ENCODE measurements at regions not wholly inside any gene's neighbourhood (a gene's known extent, or its start where the extent isn't known, plus 50 kb on each side); places are given as distances from the start of the nearest gene placed in this dataset.

DNA sequence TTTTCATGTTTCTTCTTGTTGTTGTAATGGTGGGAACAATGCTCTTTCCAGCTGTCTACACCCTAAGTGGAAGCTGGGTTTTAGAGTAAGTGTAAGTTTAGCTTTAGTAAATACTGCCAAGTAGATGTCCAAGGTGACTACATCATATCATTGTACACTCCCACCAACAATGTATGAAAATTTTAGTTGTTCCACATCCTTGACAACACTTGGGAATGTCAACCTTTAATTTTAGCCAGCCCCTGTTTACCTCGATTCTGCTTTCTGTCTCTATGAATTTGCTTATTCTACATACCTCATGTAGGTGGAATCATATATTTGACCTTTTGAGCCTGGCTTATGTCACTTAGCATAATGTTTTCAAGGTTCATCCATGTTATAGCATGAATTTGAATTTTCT, 93.0 kb downstream of the MTPAP start:
- Histone ChIP-seq H3K4me3 (ENCODE audit: low read length) (no peak overlapping the region), H3K27me3 (ENCODE audit: insufficient read depth, low read length) (peaks cover 5% of the 10 kb centered on the region), H3K9me3 (ENCODE audit: low read depth, low read length) (no peaks in the 10 kb centered on the region)

DNA sequence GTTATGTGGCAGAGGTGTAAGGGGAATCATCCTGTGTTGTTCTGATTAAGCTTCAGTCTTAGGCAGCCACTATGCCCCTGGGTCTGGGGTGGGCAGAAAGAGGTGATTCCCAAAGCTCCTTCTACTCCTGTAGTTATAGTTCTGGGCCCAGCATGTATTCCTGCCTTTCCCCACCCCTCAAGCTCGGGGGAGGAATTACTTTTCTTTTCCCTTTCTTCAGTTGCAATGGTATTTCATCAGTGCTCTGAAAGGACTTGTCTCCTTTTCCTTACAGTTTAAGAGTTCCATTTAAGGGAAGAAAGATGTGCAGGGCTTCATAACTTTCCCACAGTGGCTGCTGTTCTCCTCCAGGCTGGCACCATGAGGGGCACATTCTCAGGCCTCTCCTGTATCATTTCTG, 94.2 kb downstream of the MTPAP start:
- no peak overlapping the region for H3K4me3 ChIP-seq (ENCODE audit: low read length)
- no peaks in the 10 kb centered on the region for H3K9me3 ChIP-seq (ENCODE audit: low read depth, low read length)
- H3K4me1 ChIP-seq (ENCODE audit: insufficient read depth, low read length) = no peaks in the 10 kb centered on the region
- H3K27me3 ChIP-seq (ENCODE audit: insufficient read depth, low read length) = peaks cover 5% of the 10 kb centered on the region

More for the DNA sequence above, 93.0 kb downstream of the MTPAP start:
- no peaks in the 10 kb centered on the region for H3K4me1 ChIP-seq (ENCODE audit: insufficient read depth, low read length)

DNA sequence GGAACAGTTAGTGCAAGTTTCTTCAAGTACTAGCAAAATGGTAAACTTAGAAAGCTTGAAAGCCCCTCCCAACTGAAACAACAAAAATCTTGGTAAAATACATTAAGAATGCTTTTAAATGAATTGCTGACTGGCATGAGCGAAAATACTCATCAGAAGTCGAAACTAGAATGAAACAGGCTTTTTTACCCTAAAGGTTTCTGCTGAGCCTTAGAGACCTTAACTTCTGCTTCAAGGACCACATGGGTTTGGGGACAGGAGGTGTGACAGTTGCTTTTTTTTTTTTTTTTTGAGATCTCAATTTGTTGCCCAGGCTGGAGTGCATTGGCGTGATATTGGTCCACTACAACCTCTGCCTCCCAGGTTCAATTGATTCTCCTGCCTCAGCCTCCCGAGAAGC, 100.3 kb downstream of the MTPAP start:
- H3K4me3 ChIP-seq (ENCODE audit: low read length) = no peak overlapping the region
- no peaks in the 10 kb centered on the region for H3K9me3 ChIP-seq (ENCODE audit: low read depth, low read length)
- H3K4me1 ChIP-seq (ENCODE audit: insufficient read depth, low read length) = peaks cover 4% of the 10 kb centered on the region
- H3K27me3 ChIP-seq (ENCODE audit: insufficient read depth, low read length) = no peaks in the 10 kb centered on the region

DNA sequence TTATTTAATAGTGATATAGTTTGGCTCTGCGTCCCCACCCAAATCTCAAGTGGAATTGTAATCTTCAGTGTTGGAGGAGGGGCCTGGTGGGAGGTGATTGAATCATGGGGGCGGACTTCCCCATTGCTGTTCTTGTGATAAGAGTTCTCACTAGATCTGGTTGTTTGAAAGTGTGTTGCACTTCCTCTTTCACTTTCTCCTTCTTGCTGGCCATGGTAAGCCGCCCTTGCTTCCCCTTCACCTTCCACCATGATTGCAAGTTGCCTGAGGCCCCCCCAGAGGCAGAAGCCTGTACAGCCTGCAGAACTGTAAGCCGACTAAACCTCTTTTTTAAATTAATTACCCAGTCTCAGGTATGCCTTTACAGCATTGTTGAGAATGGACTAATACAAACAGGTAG, 101.4 kb downstream of the MTPAP start:
- peaks cover 4% of the 10 kb centered on the region for H3K4me1 ChIP-seq (ENCODE audit: insufficient read depth, low read length)

DNA sequence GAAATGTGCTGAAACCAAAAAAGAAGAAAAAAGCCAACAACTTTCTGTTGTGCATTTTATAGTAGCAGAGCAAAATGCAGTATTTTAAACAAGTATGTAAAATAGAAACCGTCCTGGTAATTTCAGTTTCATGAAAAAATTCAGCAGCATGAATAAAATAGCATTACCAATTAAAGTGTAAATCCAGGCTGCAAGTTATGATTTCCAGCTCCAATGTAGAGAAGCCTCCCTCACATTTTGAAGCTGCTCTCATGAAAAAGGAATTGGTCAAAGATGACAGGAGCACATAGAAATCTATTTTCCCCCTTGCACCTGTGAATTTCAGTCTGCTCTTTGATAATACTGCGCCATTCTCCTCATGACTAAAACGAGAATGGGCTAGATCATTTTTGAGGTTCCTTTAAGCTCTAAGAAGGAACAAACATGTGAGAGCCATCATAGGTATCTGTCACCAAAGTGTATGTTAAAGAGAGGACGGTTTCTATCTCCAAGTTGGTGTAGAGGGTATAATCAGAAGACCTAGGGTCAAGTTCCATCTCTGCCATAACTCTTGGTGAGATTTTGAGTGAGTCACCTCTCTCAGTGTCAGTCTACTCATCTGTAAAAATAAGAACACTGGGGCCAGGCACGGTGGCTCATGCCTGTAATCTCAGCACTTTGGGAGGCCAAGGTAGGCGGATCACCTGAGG, 107.5 kb downstream of the MTPAP start:
- no peaks in the 10 kb centered on the region for H3K27me3 ChIP-seq (ENCODE audit: insufficient read depth, low read length)
- no peaks in the 10 kb centered on the region for H3K9me3 ChIP-seq (ENCODE audit: low read depth, low read length)
- H3K4me3 ChIP-seq (ENCODE audit: low read length) = no peak overlapping the region
- H3K4me1 ChIP-seq (ENCODE audit: insufficient read depth, low read length) = no peaks in the 10 kb centered on the region

More for the DNA sequence above, 101.4 kb downstream of the MTPAP start:
- H3K4me3 ChIP-seq (ENCODE audit: low read length) = no peak overlapping the region
- no peaks in the 10 kb centered on the region for H3K27me3 ChIP-seq (ENCODE audit: insufficient read depth, low read length)
- H3K9me3 ChIP-seq (ENCODE audit: low read depth, low read length) = no peaks in the 10 kb centered on the region

DNA sequence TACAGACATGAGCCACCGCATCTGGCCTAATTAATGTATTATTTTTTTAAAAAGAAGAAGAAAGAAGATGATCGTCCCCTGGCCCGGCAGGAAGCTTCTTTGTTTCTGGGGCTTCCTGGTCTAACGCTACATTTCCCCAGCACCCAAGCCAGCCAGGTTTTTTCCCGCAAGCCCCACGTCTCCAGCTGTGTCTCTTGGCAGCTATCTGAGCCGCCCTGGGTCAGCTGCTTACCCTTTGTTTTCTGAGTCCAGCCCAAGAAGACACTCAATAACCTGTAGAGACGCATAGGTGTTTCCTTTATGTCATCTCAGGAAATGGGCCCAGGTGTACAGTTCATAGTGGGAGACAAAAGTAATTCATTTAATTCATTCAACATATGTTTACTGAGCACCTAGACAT, 110.2 kb downstream of the MTPAP start:
- Histone ChIP-seq H3K27me3 (ENCODE audit: insufficient read depth, low read length) (no peaks in the 10 kb centered on the region), H3K9me3 (ENCODE audit: low read depth, low read length) (no peaks in the 10 kb centered on the region), H3K4me1 (ENCODE audit: insufficient read depth, low read length) (no peaks in the 10 kb centered on the region), H3K4me3 (ENCODE audit: low read length) (no peak overlapping the region)

DNA sequence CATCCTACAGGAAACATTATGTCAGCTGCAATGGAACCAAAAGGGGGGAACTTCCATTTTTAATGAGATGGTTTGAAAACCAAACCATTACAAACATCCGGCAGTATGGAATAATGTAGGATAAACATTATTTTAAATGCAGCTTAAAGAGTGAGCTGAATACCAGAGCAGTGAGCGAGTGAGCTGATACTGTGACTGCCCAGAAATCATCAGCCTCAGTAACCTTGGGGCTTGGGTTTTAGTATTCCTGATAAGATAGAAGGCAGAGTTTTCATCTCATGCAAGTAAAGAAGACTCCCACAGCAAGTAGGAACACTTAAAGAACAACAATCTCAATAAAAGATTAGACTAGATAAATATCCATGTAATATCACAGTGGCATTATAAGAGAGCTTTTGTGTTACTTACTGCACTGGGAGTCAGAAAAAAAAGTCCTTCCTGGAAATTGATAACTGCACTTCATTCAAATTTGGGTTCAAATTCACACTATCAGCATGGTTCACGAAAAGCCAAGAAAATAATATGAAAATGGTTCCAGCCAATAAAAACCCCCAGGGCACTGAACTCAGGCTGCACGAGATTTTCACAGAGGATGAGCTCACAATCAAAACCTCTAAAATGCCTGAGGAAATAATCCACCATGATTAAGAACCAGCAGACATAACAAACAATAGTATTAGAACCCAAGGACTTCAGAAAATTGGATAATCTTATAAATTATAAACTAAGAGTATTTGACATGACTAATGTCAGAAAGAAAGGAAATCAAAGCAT, 115.7 kb downstream of the MTPAP start:
- no peaks in the 10 kb centered on the region for H3K4me1 ChIP-seq (ENCODE audit: insufficient read depth, low read length)
- no peaks in the 10 kb centered on the region for H3K9me3 ChIP-seq (ENCODE audit: low read depth, low read length)
- no peaks in the 10 kb centered on the region for H3K27me3 ChIP-seq (ENCODE audit: insufficient read depth, low read length)
- H3K4me3 ChIP-seq (ENCODE audit: low read length) = no peak overlapping the region

DNA sequence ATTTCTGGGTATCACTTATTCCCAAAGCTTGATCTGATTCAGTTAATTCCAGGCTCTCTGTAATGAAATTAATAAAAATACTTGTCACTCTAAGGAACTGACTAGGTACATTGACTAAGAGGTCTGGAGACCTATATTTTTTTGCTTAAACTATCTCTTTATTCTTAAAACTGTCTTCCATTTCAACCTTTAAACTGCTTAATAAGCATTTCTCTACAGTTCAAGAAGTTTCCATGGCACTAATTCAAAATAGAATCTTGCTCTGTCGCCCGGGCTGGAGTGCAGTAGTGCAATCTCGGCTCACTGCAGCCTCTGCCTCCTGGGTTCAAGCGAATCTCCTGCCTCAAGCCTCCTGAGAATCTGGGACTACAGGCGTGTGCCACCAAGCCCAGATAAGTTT, 117.4 kb downstream of the MTPAP start:
- H3K9me3 ChIP-seq (ENCODE audit: low read depth, low read length) = no peaks in the 10 kb centered on the region
- no peaks in the 10 kb centered on the region for H3K27me3 ChIP-seq (ENCODE audit: insufficient read depth, low read length)
- no peaks in the 10 kb centered on the region for H3K4me1 ChIP-seq (ENCODE audit: insufficient read depth, low read length)
- H3K4me3 ChIP-seq (ENCODE audit: low read length) = no peak overlapping the region

DNA sequence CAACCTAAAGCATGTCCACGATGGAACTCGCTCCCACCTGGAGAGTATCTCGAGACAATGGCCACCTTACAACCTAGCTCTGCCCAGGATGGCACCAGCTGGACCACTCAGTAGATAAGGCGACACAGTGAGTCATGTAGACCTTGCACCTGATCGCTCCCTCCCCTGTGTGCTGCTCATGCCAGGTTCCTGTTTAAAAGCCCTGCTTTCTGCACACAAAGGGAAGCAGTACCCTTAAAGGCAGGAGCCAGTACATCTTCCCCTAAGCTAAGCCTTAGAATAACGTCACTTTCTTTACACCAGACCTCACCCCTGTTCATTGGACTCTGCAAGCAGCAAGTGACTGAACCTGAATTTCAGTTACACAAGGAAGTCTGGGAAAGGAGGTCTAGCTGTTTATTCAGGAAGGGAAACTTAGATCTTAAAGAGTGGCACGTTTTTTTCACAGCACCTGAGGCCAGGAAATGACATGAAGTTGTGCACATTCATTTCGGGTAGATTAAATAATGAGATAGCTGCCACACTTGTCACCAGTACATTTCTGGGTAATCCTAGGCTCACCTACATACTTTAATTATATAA, 117.9 kb downstream of the MTPAP start:
- no peak overlapping the region for H3K4me3 ChIP-seq (ENCODE audit: low read length)
- no peaks in the 10 kb centered on the region for H3K9me3 ChIP-seq (ENCODE audit: low read depth, low read length)
- H3K4me1 ChIP-seq (ENCODE audit: insufficient read depth, low read length) = no peaks in the 10 kb centered on the region
- no peaks in the 10 kb centered on the region for H3K27me3 ChIP-seq (ENCODE audit: insufficient read depth, low read length)

DNA sequence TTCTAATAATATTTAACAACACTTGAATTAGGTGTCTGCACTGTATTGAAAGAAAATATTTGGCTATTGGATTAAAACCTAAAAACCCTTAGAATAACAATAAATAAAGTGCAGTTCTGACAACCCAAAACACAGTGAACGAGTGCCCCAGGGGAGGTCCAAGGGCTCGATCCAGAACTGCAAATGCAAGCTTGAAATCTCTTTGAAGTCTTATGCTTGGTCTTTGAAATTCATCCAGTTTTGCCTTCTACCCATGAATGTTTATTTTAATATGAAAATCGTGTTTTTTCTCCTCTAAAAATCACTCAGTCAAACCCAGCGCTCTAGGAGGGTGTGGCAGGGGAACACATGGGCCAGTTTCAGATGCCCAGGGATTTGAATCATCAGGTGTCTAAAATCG, 119.5 kb downstream of the MTPAP start:
- no peaks in the 10 kb centered on the region for H3K27me3 ChIP-seq (ENCODE audit: insufficient read depth, low read length)
- no peaks in the 10 kb centered on the region for H3K4me1 ChIP-seq (ENCODE audit: insufficient read depth, low read length)
- H3K4me3 ChIP-seq (ENCODE audit: low read length) = no peak overlapping the region
- no peaks in the 10 kb centered on the region for H3K9me3 ChIP-seq (ENCODE audit: low read depth, low read length)

DNA sequence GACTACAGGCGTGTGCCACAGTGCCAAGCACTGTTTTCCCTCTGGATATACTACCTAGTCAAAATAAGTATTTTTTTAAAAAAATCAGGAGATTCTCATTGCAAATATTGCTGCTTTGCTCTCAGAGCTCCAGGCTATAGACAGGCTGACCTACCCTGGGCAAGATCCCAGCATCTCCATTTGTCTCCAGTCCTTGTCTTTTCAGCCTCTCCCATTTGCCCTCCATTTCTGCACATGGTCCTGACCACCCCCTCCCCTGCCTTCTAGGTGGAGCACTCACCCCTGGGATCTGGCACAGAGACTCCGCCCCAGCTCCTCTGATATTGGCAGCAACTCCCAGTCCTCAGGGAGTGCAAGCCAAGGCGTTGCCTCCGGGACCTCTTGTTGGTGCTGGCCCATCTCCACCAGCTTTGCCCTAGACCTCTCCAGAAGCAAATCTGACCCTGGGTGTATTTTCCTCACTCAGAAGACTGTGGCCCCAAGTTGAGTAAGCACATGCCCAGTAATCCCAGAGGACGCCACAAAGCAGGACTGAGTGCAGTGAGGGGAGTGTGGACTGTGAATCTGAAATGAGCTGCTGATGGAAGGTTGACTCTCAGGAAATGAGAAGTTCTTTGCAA, 120.6 kb downstream of the MTPAP start:
- Histone ChIP-seq H3K9me3 (ENCODE audit: low read depth, low read length) (no peaks in the 10 kb centered on the region), H3K4me3 (ENCODE audit: low read length) (no peak overlapping the region), H3K27me3 (ENCODE audit: insufficient read depth, low read length) (no peaks in the 10 kb centered on the region), H3K4me1 (ENCODE audit: insufficient read depth, low read length) (no peaks in the 10 kb centered on the region)

DNA sequence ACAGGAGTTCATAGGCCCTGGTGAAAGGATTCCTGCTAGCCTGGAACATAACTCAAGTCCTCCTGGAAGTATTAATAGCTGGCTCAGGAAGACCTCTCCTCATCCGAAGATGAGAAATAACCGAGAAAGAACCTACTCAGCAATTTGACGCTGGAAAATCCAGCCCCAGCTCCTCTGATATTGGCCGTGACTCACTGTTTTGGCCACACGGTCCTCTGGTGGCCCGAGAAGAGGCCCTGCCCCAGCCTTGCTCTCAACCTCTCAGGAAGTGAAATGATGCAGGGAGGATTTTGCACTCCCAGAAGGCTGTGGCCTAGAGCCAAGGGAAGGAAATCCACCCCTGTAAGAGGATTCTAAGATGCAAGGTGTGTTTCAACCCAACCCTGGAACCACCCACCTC, 121.6 kb downstream of the MTPAP start:
- Histone ChIP-seq H3K27me3 (ENCODE audit: insufficient read depth, low read length) (no peaks in the 10 kb centered on the region), H3K4me1 (ENCODE audit: insufficient read depth, low read length) (no peaks in the 10 kb centered on the region), H3K4me3 (ENCODE audit: low read length) (no peak overlapping the region), H3K9me3 (ENCODE audit: low read depth, low read length) (no peaks in the 10 kb centered on the region)

DNA sequence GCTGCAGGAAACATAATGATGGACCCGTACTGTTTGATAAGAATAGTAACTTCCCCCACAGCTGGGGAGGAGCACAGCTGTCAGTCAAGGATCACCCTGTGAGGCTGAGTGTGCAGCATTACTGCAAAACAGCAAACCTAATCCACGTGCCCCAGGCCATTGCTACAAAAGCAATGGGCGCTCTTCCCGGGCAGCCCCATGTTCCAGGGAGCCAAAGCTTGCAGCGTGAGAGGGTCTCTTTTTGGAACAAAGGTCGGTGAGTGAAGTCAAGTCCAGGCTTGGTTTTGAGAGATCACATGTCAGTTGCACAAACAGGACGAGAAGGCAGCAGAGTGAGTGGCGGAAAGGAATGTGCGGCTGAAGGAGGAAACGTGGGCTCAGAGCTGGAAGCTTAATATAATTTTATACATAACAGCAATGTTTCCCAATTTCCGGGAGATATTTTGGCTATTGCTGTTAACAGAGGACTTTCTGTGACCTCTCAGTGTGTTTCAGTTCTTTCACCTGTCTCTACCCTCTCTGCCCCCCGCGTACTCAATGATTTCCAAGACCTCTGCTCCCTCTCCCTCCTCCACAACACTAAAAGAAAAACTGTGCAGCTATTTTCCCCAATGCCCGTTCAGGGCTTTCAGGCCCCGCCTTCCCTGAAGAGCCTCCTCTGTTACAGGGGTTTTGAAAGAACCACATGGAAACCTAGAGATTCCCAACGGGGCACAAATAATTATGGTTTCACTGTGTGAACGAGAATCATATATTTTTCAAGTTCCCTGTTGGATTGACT, 128.9 kb downstream of the MTPAP start:
- peaks cover 15% of the 10 kb centered on the region for H3K4me1 ChIP-seq (ENCODE audit: insufficient read depth, low read length)
- H3K27me3 ChIP-seq (ENCODE audit: insufficient read depth, low read length) = no peaks in the 10 kb centered on the region
- H3K4me3 ChIP-seq (ENCODE audit: low read length) = peak overlapping the region; percentile 4
- H3K9me3 ChIP-seq (ENCODE audit: low read depth, low read length) = no peaks in the 10 kb centered on the region

DNA sequence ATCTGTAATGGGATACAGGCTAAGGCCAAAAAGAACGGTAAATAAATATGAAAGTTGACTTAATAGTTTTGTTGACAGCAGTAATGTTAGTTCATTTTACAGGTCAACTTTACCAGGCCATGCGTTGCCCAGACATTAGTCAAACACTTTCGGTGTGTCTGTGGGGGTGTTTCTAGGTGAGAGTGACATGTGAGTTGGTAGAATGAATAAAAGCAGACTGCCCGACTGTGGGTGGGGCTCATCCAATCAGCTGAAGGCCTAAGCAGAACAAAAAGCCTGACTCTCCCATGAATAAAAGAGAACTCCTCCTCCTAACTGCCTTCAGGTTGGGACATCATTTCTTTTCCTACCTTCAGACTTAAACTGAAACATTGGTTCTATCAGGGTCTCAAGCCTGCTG, 132.3 kb downstream of the MTPAP start:
- Histone ChIP-seq H3K4me1 (ENCODE audit: insufficient read depth, low read length) (peaks cover 15% of the 10 kb centered on the region), H3K4me3 (ENCODE audit: low read length) (no peak overlapping the region), H3K27me3 (ENCODE audit: insufficient read depth, low read length) (no peaks in the 10 kb centered on the region), H3K9me3 (ENCODE audit: low read depth, low read length) (no peaks in the 10 kb centered on the region)

DNA sequence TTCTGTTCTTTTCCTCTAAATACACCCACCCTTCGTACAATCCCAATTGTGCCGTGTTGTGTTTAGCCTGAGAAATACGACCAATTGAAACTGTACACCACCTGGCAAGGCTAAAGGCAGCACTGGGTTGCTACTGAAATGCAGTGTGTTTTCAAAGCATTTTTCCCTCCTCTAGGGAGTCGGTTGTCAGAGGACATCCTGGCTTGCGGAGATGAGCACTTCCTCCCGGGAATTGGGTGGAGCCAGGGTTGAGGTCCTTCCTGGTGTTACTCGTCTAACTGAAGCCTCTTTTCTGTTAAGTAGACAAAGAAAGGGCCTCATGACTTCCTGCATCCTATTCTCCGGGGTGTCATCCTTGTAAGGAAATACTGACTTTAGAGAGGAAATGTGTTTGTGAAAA, 133.5 kb downstream of the MTPAP start:
- H3K4me1 ChIP-seq (ENCODE audit: insufficient read depth, low read length) = peaks cover 12% of the 10 kb centered on the region
- no peaks in the 10 kb centered on the region for H3K27me3 ChIP-seq (ENCODE audit: insufficient read depth, low read length)
- H3K9me3 ChIP-seq (ENCODE audit: low read depth, low read length) = no peaks in the 10 kb centered on the region
- H3K4me3 ChIP-seq (ENCODE audit: low read length) = no peak overlapping the region
